Gastrocnemius medialis (tissue), 4 donors: ENCODE measurements at regions not wholly inside any gene's neighbourhood (a gene's known extent, or its start where the extent isn't known, plus 50 kb on each side); places are given as distances from the start of the nearest gene placed in this dataset.

ENCODE experiments used
- POLR2A ChIP-seq, 2 donors: fragments of 450-650 bp; IDR thresholded peaks; one replicate each; pipeline ENCODE4 v1.6.1; 2017; ENCODE audit warnings: antibody characterized with exemption in 2 of 2, mild to moderate bottlenecking in 2 of 2, moderate library complexity in 2 of 2
- TF ChIP-seq, protein P1 (sequence below), 5 experiments: fragments of 450-650 bp in 3 of 5; fragments of 200-600 bp in 2 of 5; sonication (generic) in 2 of 5; IDR thresholded peaks in 4 of 5; conservative IDR thresholded peaks in 1 of 5; 1 replicate in 4 of 5; 2 replicates in 1 of 5; pipeline ENCODE4 v1.5.1; 2016 to 2019; ENCODE audit warnings: antibody characterized with exemption in 5 of 5, mild to moderate bottlenecking in 3 of 5, moderate library complexity in 3 of 5

DNA sequence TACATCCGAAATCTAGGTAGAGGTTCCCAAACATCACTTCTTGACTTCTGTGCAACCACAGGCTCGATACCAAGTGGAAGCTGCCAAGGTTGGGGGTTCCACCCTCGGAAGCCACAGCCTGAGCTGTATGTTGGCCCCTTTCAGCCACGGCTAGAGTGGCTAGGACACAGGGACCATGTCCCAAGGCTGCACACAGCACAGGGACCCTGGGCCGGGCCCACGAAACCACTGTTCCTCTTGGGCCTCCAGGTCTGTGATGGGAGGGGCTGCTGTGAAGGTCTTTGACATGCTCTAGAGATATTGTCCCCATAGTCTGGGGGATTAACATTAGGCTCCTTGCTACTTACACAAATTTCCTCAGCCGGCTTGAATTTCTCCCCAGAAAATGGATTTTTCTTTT lies 460.6 kb downstream of the ISL1 start:
- TF ChIP-seq, protein P1, sequence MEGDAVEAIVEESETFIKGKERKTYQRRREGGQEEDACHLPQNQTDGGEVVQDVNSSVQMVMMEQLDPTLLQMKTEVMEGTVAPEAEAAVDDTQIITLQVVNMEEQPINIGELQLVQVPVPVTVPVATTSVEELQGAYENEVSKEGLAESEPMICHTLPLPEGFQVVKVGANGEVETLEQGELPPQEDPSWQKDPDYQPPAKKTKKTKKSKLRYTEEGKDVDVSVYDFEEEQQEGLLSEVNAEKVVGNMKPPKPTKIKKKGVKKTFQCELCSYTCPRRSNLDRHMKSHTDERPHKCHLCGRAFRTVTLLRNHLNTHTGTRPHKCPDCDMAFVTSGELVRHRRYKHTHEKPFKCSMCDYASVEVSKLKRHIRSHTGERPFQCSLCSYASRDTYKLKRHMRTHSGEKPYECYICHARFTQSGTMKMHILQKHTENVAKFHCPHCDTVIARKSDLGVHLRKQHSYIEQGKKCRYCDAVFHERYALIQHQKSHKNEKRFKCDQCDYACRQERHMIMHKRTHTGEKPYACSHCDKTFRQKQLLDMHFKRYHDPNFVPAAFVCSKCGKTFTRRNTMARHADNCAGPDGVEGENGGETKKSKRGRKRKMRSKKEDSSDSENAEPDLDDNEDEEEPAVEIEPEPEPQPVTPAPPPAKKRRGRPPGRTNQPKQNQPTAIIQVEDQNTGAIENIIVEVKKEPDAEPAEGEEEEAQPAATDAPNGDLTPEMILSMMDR (IDR thresholded peaks at IDR 0.05 in 4 of 5, conservative IDR thresholded peaks at IDR 0.05 in 1 of 5), result no peak
- no peak for TF ChIP-seq POLR2A (IDR thresholded peaks at IDR 0.05)
